IPS DF 19.7 (cell line): ENCODE measurements at regions not wholly inside any gene's neighbourhood (a gene's known extent, or its start where the extent isn't known, plus 50 kb on each side); places are given as distances from the start of the nearest gene placed in this dataset.
"Not testable (repeated sequence)": the region's sequence is repeated elsewhere in the genome, so short reads cannot be mapped to it uniquely, and the experiment has no call there.

Experiments used
- DNase-seq: peaks from one replicate; pipeline ENCODE4 v3.0.0-alpha.2; 2013; ENCODE audit warnings: low read depth, low spot score

- no peak for DNase-seq
These were observed 597.4 kb upstream of the HS3ST5 start for GRCh38 chr6:114940181-114940580.

GRCh38 chr6:114939630-114940029 lies 596.8 kb upstream of the HS3ST5 start:
- DNase-seq, result no peak

- DNase-seq, result no peak
These were observed 593.3 kb upstream of the HS3ST5 start for GRCh38 chr6:114936080-114936479.

GRCh38 chr6:114934079-114934478 lies 591.3 kb upstream of the HS3ST5 start:
- no peak for DNase-seq

- not testable (repeated sequence) for DNase-seq
These were observed 585.9 kb upstream of the HS3ST5 start for GRCh38 chr6:114928731-114929130.

- no peak for DNase-seq
These were observed 563.3 kb upstream of the HS3ST5 start for GRCh38 chr6:114906096-114906495.

- DNase-seq, result no peak
These were observed 554.7 kb upstream of the HS3ST5 start for GRCh38 chr6:114897536-114897935.

- no peak for DNase-seq
These were observed 549.4 kb upstream of the HS3ST5 start for GRCh38 chr6:114892211-114892610.

- no peak for DNase-seq
These were observed 545.4 kb upstream of the HS3ST5 start for GRCh38 chr6:114888241-114888640.

- DNase-seq, result no peak
These were observed 544.0 kb upstream of the HS3ST5 start for GRCh38 chr6:114886670-114887436.

- DNase-seq, result no peak
These were observed 536.9 kb upstream of the HS3ST5 start for GRCh38 chr6:114879693-114880092.

- DNase-seq, result no peak
These were observed 535.3 kb upstream of the HS3ST5 start for GRCh38 chr6:114878091-114878490.

GRCh38 chr6:114874410-114874809 lies 531.6 kb upstream of the HS3ST5 start:
- DNase-seq, result no peak

- not testable (repeated sequence) for DNase-seq
These were observed 522.7 kb upstream of the HS3ST5 start for GRCh38 chr6:114865506-114865905.

GRCh38 chr6:114863610-114864009 lies 520.8 kb upstream of the HS3ST5 start:
- DNase-seq, result no peak

- no peak for DNase-seq
These were observed 520.0 kb upstream of the HS3ST5 start for GRCh38 chr6:114862819-114863218.

- no peak for DNase-seq
These were observed 519.2 kb upstream of the HS3ST5 start for GRCh38 chr6:114862064-114862463.

- no peak for DNase-seq
These were observed 501.5 kb upstream of the HS3ST5 start for GRCh38 chr6:114844359-114844758.

- DNase-seq, result no peak
These were observed 496.2 kb upstream of the HS3ST5 start for GRCh38 chr6:114839019-114839418.

GRCh38 chr6:114833211-114833610 lies 490.4 kb upstream of the HS3ST5 start:
- no peak for DNase-seq

GRCh38 chr6:114830515-114830914 lies 487.7 kb upstream of the HS3ST5 start:
- no peak for DNase-seq

GRCh38 chr6:114827135-114827534 lies 484.3 kb upstream of the HS3ST5 start:
- DNase-seq, result no peak

GRCh38 chr6:114824409-114824808 lies 481.6 kb upstream of the HS3ST5 start:
- DNase-seq, result no peak

- DNase-seq, result no peak
These were observed 473.9 kb upstream of the HS3ST5 start for GRCh38 chr6:114816678-114817077.
